H1 (cell line): ENCODE measurements at regions not wholly inside any gene's neighbourhood (a gene's known extent, or its start where the extent isn't known, plus 50 kb on each side); places are given as distances from the start of the nearest gene placed in this dataset.

ENCODE experiments used
- EZH2 ChIP-seq: fragments of 200-600 bp; sonication (generic); IDR thresholded peaks from 2 replicates; pipeline ENCODE4 v1.7.1; 2012; ENCODE audit warnings: low read depth, mild to moderate bottlenecking, moderate library complexity, low read length, inconsistent platforms; ENCODE audit not compliant: severe bottlenecking
- POLR2A ChIP-seq, 2 experiments: IDR thresholded peaks; 1 replicate in 1 of 2; 2 replicates in 1 of 2; pipeline ENCODE4 v1.6.1; 2011; ENCODE audit warnings: low read depth in 2 of 2, low read length in 2 of 2, mild to moderate bottlenecking in 2 of 2; ENCODE audit errors: control extremely low read depth in 1 of 2
- RFX5 ChIP-seq: IDR thresholded peaks from 2 replicates; pipeline ENCODE4 v1.6.1; 2011; ENCODE audit warnings: low read depth, low read length, improper control_type of control experiment, borderline replicate concordance
- TF ChIP-seq, protein P1 (sequence below), 3 experiments: IDR thresholded peaks; 1 replicate in 2 of 3; 2 replicates in 1 of 3; pipeline versions ENCODE4 v1.5.1 to v1.6.1; 2011; ENCODE audit warnings: low read length in 3 of 3, mild to moderate bottlenecking in 3 of 3, inconsistent platforms in 2 of 3, low read depth in 1 of 3, moderate library complexity in 1 of 3; ENCODE audit not compliant: insufficient read depth in 1 of 3; ENCODE audit errors: control extremely low read depth in 1 of 3

DNA sequence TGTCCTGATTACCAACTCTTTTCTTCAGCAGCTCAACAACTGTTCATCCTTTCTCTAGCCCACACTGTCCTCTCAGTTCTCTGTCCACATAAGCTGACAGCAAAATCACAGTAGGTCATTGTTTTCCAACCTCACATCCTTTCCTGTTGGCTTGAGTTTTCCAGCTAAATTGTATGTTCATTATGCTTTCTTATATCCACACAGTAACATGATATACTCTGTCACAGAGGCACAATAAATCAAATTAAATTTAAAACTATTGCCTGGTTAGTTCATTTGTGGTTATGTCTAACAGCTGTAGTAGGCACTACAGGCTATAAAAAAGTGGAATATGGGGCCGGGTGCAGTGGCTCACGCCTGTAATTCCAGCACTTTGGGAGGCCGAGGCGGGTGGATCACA is 179.9 kb downstream of the ETAA1 start:
- TF ChIP-seq RFX5 (no peak), EZH2 (no peak), POLR2A (IDR thresholded peaks at IDR 0.05; ENCODE audit: control extremely low read depth in 1 of 2, low read depth in 2 of 2, low read length in 2 of 2) (no peak)
- TF ChIP-seq, protein P1, sequence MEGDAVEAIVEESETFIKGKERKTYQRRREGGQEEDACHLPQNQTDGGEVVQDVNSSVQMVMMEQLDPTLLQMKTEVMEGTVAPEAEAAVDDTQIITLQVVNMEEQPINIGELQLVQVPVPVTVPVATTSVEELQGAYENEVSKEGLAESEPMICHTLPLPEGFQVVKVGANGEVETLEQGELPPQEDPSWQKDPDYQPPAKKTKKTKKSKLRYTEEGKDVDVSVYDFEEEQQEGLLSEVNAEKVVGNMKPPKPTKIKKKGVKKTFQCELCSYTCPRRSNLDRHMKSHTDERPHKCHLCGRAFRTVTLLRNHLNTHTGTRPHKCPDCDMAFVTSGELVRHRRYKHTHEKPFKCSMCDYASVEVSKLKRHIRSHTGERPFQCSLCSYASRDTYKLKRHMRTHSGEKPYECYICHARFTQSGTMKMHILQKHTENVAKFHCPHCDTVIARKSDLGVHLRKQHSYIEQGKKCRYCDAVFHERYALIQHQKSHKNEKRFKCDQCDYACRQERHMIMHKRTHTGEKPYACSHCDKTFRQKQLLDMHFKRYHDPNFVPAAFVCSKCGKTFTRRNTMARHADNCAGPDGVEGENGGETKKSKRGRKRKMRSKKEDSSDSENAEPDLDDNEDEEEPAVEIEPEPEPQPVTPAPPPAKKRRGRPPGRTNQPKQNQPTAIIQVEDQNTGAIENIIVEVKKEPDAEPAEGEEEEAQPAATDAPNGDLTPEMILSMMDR (IDR thresholded peaks at IDR 0.05; ENCODE audit: control extremely low read depth in 1 of 3, insufficient read depth in 1 of 3, low read depth in 1 of 3, low read length in 3 of 3): no peak
